IPS-20b (cell line): ENCODE measurements at regions not wholly inside any gene's neighbourhood (a gene's known extent, or its start where the extent isn't known, plus 50 kb on each side); places are given as distances from the start of the nearest gene placed in this dataset.
"Not testable (repeated sequence)": the region's sequence is repeated elsewhere in the genome, so short reads cannot be mapped to it uniquely, and the experiment has no call there.

Source experiments
- H3K27ac ChIP-seq: one replicate; pipeline ENCODE4 v1.5.1; 2013; ENCODE audit warnings: low read length
- H3K27me3 ChIP-seq: 2 replicates; pipeline ENCODE4 v1.6.1; 2013; ENCODE audit warnings: mild to moderate bottlenecking, low read length, inconsistent platforms; ENCODE audit not compliant: insufficient read depth
- H3K36me3 ChIP-seq: 2 replicates; pipeline ENCODE4 v1.6.1; 2013; ENCODE audit warnings: low read depth, mild to moderate bottlenecking, inconsistent platforms, low read length, moderate library complexity; ENCODE audit not compliant: insufficient read depth
- H3K4me1 ChIP-seq: 2 replicates; pipeline ENCODE4 v1.6.1; 2013; ENCODE audit warnings: mild to moderate bottlenecking, control low read depth, inconsistent platforms, low read length, moderate library complexity; ENCODE audit not compliant: insufficient read depth
- H3K4me3 ChIP-seq: 2 replicates; pipeline ENCODE4 v1.5.1; 2013; ENCODE audit warnings: mild to moderate bottlenecking, low read length, inconsistent platforms
- H3K9ac ChIP-seq: 2 replicates; pipeline ENCODE4 v1.6.1; 2013; ENCODE audit warnings: low read depth, mild to moderate bottlenecking, inconsistent platforms, low read length, moderate library complexity
- H3K9me3 ChIP-seq: 2 replicates; pipeline ENCODE4 v1.6.1; 2013; ENCODE audit warnings: mild to moderate bottlenecking, low read depth, low read length, inconsistent platforms; ENCODE audit not compliant: insufficient read depth

DNA sequence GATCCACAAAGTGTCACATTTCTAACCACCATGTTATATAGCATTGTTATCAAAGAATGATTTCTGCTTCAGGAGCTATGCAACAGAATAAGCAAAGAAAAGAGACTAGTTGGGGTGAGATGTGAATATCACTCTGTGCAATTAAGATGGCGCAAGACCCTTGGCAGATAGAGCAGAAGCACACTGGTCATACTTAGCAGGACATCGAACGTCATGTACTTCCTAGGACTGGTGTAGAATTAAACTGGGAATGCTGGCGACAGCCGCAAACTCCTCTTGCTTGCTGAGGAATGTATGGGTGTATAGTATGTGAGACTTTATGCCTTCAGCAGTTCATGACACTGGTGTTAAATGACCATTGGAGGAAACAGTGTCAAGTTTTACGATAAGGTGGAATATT lies 207.0 kb downstream of the LRRC70 start:
- Histone ChIP-seq H3K27ac (no peak overlapping the region), H3K36me3 (no peaks in the 10 kb centered on the region), H3K9ac (no peak overlapping the region), H3K4me3 (no peak overlapping the region), H3K27me3 (no peaks in the 10 kb centered on the region), H3K4me1 (no peaks in the 10 kb centered on the region), H3K9me3 (no peaks in the 10 kb centered on the region)

DNA sequence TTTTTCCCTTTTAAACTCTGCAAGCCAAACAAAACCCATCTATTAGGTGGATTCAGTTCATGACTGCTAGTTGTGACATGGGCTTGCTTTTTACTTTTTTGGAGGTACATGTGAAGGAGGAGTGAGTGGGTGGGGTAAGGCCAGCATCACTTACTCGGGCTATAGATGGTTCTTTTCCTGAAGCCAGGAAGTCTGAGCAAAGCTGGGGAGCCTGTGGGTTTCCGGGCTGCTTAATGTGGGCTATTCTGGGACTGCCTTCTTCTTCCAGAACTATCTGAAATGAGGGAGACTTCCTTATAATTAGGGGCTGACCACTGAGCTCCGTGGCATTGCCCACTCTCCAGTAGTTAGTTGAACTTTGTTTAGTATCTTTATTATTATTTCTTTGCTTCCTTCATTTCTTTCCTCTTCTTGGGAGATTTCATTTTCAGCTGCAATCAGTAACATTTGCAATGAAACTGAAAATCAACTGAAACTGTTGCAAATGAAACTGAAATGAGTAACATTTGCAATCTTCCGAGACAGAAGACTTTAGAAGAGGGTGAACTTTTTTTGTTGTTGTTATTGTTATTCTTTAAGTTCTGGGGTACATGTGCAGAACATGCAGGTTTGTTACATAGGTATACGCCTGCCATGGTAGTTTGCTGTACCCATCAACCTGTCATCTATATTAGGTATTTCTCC lies 204.9 kb downstream of the LRRC70 start:
- H3K4me3 ChIP-seq: no peak overlapping the region
- no peak overlapping the region for H3K9ac ChIP-seq
- no peaks in the 10 kb centered on the region for H3K4me1 ChIP-seq
- no peaks in the 10 kb centered on the region for H3K9me3 ChIP-seq
- no peak overlapping the region for H3K27ac ChIP-seq
- H3K27me3 ChIP-seq: no peaks in the 10 kb centered on the region
- no peaks in the 10 kb centered on the region for H3K36me3 ChIP-seq

- Histone ChIP-seq H3K9ac (no peak overlapping the region), H3K9me3 (no peaks in the 10 kb centered on the region), H3K4me3 (no peak overlapping the region), H3K27ac (no peak overlapping the region), H3K27me3 (no peaks in the 10 kb centered on the region), H3K4me1 (no peaks in the 10 kb centered on the region), H3K36me3 (no peaks in the 10 kb centered on the region)
These were observed 202.3 kb downstream of the LRRC70 start for GRCh38 chr5:62780888-62781287.

GRCh38 chr5:62780230-62780629 lies 201.6 kb downstream of the LRRC70 start:
- Histone ChIP-seq H3K9me3 (no peaks in the 10 kb centered on the region), H3K4me3 (no peak overlapping the region), H3K4me1 (no peaks in the 10 kb centered on the region), H3K27ac (no peak overlapping the region), H3K36me3 (no peaks in the 10 kb centered on the region), H3K9ac (no peak overlapping the region), H3K27me3 (no peaks in the 10 kb centered on the region)

DNA sequence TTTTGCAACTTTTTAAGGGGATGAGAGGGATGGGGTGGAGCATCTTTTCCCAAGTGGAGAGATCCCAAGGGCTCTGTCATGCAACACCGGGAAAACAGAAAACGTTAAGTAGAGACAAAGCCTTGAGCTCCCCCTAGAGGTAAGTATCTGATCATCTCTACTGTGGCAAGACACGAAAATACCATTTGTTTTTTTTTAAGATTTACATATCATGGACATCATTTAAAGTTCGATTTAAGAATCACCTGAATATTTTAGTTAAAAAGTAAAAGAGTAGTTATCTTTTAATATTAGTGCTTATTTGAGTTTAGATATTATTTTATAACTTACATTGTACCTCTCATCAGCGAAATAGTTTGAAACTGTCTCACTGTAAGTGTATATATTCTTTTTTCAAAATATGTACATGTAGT lies 200.4 kb downstream of the LRRC70 start:
- Histone ChIP-seq H3K9me3 (no peaks in the 10 kb centered on the region), H3K4me1 (no peaks in the 10 kb centered on the region), H3K36me3 (no peaks in the 10 kb centered on the region), H3K9ac (no peak overlapping the region), H3K4me3 (no peak overlapping the region), H3K27ac (no peak overlapping the region), H3K27me3 (no peaks in the 10 kb centered on the region)

DNA sequence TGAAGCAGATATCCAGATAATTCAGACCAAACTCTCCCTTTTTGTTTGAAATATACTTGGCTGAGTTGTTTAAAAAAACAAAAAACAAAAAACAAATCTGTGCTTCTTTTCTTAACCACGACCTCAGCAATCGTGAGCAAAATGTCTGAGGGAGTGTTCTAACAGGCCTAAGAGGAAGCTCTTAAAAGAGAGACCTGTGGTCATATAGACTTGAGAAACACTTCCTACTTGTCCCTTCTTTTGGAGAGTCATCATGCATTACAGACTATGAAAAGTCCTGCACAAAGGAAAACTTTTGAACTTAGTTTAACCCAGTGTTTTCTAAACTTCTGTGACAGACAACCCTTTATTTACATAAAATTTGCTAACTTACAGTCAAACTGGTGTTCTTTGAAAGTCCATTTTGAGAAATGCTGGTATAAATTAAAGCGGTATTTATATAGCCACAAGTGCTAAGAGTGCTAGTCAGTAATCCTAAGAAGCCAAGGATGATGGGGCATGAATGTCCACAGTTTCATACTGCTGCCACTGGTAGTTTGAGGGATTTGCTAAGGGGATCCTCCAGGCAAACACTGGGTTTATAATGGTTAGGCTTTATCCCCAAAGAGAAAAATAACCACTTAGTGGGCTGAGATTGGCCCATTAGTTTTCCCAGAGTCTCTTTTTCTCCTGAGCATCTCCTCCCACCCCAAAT lies 199.8 kb downstream of the LRRC70 start:
- H3K9me3 ChIP-seq: no peaks in the 10 kb centered on the region
- no peaks in the 10 kb centered on the region for H3K4me1 ChIP-seq
- no peaks in the 10 kb centered on the region for H3K27me3 ChIP-seq
- H3K9ac ChIP-seq: no peak overlapping the region
- no peaks in the 10 kb centered on the region for H3K36me3 ChIP-seq
- H3K27ac ChIP-seq: no peak overlapping the region
- H3K4me3 ChIP-seq: no peak overlapping the region

GRCh38 chr5:62777081-62777480 lies 198.5 kb downstream of the LRRC70 start:
- not testable (repeated sequence) for H3K27me3 ChIP-seq, H3K4me3 ChIP-seq, H3K9me3 ChIP-seq, H3K36me3 ChIP-seq, H3K27ac ChIP-seq, H3K4me1 ChIP-seq, H3K9ac ChIP-seq

DNA sequence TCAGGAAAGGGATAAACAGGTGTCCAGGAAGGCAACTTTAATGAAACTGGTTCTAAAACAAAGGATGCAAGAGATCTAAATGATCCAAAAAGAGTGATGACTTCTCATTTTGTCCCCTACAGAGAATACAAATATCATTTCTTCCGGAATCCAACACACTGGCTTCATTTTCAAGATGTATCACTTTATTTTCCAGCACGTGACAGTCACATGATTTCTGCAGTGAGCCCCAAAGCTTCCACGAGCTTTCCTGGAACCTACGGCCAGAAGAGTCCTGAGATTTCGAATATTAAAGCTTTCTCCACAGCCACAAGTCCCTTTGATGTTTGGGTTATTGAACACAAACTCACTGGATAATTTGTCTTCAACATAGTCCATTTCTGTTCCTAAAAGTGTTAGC lies 198.0 kb downstream of the LRRC70 start:
- H3K9me3 ChIP-seq: not testable (repeated sequence)

DNA sequence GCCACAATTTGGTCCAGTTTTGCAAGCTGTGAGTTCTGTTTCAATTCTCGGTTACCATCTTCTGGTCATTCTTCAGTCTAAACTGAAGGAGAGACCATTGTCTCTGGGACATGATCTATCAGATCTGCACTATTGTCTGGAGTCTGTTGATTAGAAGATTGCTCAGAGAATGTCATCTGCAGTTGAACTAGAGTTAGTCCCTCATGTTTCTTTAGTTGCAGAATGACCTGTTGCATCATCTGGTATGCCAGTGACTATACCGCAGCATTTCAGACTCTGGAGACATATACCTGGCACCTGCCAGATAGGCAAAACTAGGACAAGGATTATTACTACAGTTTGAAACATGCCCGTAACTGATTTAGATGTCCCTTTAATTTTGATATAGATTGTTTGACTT lies 194.8 kb downstream of the LRRC70 start:
- Histone ChIP-seq H3K36me3 (no peaks in the 10 kb centered on the region), H3K27me3 (no peaks in the 10 kb centered on the region), H3K9me3 (no peaks in the 10 kb centered on the region), H3K4me1 (no peaks in the 10 kb centered on the region), H3K27ac (no peak overlapping the region), H3K9ac (no peak overlapping the region), H3K4me3 (no peak overlapping the region)

More for the DNA sequence above, 198.0 kb downstream of the LRRC70 start:
- H3K36me3 ChIP-seq, H3K9ac ChIP-seq, H3K27ac ChIP-seq, H3K4me3 ChIP-seq, H3K27me3 ChIP-seq, H3K4me1 ChIP-seq: not testable (repeated sequence)

- H3K4me1 ChIP-seq: no peaks in the 10 kb centered on the region
- H3K27me3 ChIP-seq: no peaks in the 10 kb centered on the region
- no peaks in the 10 kb centered on the region for H3K36me3 ChIP-seq
- H3K9ac ChIP-seq: no peak overlapping the region
- H3K27ac ChIP-seq: no peak overlapping the region
- H3K4me3 ChIP-seq: no peak overlapping the region
- no peaks in the 10 kb centered on the region for H3K9me3 ChIP-seq
These were observed 192.7 kb downstream of the LRRC70 start for GRCh38 chr5:62771341-62771740.

- Histone ChIP-seq H3K36me3 (no peaks in the 10 kb centered on the region), H3K27me3 (no peaks in the 10 kb centered on the region), H3K9ac (no peak overlapping the region), H3K9me3 (no peaks in the 10 kb centered on the region), H3K4me1 (no peaks in the 10 kb centered on the region), H3K27ac (no peak overlapping the region), H3K4me3 (no peak overlapping the region)
These were observed 189.0 kb downstream of the LRRC70 start for GRCh38 chr5:62767650-62768049.

DNA sequence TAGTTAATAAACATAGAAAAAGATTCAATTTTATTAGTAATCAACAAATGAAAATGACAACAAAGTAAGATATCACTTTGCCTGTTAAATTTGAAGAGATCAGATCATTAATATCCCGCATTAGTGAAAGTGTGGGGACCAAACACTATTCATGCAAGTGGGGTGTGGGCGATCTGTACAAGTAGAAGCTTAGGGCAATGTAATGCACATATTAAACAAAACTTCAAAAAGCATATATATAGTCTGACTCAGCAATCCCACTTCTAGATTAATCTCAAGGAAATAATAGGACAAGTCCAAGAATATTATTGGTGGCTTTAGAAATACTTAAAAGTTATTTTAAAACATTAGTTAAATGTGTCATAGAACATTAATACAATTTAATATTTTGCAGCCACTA lies 188.5 kb downstream of the LRRC70 start:
- Histone ChIP-seq H3K4me3 (no peak overlapping the region), H3K27me3 (no peaks in the 10 kb centered on the region), H3K36me3 (no peaks in the 10 kb centered on the region), H3K9me3 (no peaks in the 10 kb centered on the region), H3K9ac (no peak overlapping the region), H3K27ac (no peak overlapping the region), H3K4me1 (no peaks in the 10 kb centered on the region)
